DND-41 (cell line): ENCODE measurements at regions not wholly inside any gene's neighbourhood (a gene's known extent, or its start where the extent isn't known, plus 50 kb on each side); places are given as distances from the start of the nearest gene placed in this dataset.

Experiments
- ATAC-seq: fragments of 200-7000 bp; cut with Tn5 transposase; 3 replicates; pipeline ENCODE4 v1.9.1; 2021; ENCODE audit warnings: low read depth; ENCODE audit not compliant: insufficient read depth
- DNase-seq: peaks from one replicate; pipeline ENCODE4 v3.0.0-alpha.2; 2020
- H2AFZ ChIP-seq: 2 replicates; pipeline ENCODE4 v1.6.0; 2012; ENCODE audit warnings: low read depth, low read length
- H3K27ac ChIP-seq: 2 replicates; pipeline ENCODE4 v1.5.1; 2012; ENCODE audit warnings: low read length, inconsistent platforms
- H3K27me3 ChIP-seq: fragments of 200-600 bp; sonication (generic); 2 replicates; pipeline ENCODE4 v1.6.0; 2012; ENCODE audit warnings: low read length, mild to moderate bottlenecking, inconsistent platforms; ENCODE audit not compliant: insufficient read depth, poor library complexity
- H3K36me3 ChIP-seq: 2 replicates; pipeline ENCODE4 v1.5.1; 2012; ENCODE audit warnings: low read length, inconsistent platforms; ENCODE audit not compliant: insufficient read depth
- H3K4me1 ChIP-seq: 2 replicates; pipeline ENCODE4 v1.5.1; 2012; ENCODE audit warnings: mild to moderate bottlenecking, low read length; ENCODE audit not compliant: insufficient read depth
- H3K4me2 ChIP-seq: 2 replicates; pipeline ENCODE4 v1.6.0; 2012; ENCODE audit warnings: mild to moderate bottlenecking, moderate library complexity, low read length, inconsistent platforms; ENCODE audit not compliant: insufficient read depth
- H3K4me3 ChIP-seq, 2 experiments: fragments of 200-600 bp in 1 of 2; shearing (Covaris generic) in 1 of 2; 2 replicates each; pipeline ENCODE4 v1.5.1; 2012 to 2016; ENCODE audit warnings: inconsistent platforms in 2 of 2, low read length in 2 of 2, mild to moderate bottlenecking in 2 of 2, low read depth in 1 of 2, moderate library complexity in 1 of 2
- H3K79me2 ChIP-seq: 2 replicates; pipeline ENCODE4 v1.6.0; 2012; ENCODE audit warnings: low read length, inconsistent platforms; ENCODE audit not compliant: insufficient read depth
- H3K9ac ChIP-seq: 2 replicates; pipeline ENCODE4 v1.6.0; 2012; ENCODE audit warnings: low read depth, mild to moderate bottlenecking, inconsistent platforms, low read length, moderate library complexity
- H3K9me3 ChIP-seq: 2 replicates; pipeline ENCODE4 v1.5.1; 2012; ENCODE audit warnings: low read length, moderate library complexity, mild to moderate bottlenecking, inconsistent platforms; ENCODE audit not compliant: insufficient read depth, severe bottlenecking
- H4K20me1 ChIP-seq: 2 replicates; pipeline ENCODE4 v1.6.0; 2012; ENCODE audit warnings: low read length; ENCODE audit not compliant: insufficient read depth
- EZH2 ChIP-seq: IDR thresholded peaks from 3 replicates; pipeline ENCODE4 v1.6.1; 2012; ENCODE audit warnings: borderline replicate concordance, low read depth, mild to moderate bottlenecking, moderate library complexity, low read length, inconsistent platforms; ENCODE audit not compliant: severe bottlenecking
- TF ChIP-seq, protein P1 (sequence below): IDR thresholded peaks from 2 replicates; pipeline ENCODE4 v1.5.1; 2012; ENCODE audit warnings: borderline replicate concordance, low read length, moderate library complexity, mild to moderate bottlenecking; ENCODE audit not compliant: poor library complexity, severe bottlenecking; ENCODE audit errors: extremely low read depth

DNA sequence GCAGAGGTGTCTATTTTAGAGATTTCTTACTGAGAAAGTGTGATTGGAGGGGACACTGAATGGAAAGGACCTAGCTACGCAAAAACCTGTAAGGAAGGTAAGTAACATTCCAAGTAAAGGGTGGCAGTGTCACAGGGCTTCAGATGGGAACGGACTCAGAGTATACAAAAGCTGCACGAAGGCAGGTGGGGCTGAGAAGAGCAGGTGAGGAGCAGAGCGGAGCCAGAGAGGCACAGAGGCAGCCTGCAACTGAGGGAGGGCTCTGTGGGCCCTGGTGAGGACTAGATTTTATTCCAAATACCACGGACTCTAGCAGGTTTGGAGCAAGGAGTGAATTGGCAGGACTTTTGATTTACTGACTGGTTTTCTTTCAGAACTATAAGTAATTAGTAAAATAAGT is 331.3 kb upstream of the PKDCC start:
- Histone ChIP-seq H4K20me1 (no peaks in the 10 kb centered on the region), H3K9ac (no peak overlapping the region), H3K4me2 (no peak overlapping the region), H3K4me1 (peaks cover 20% of the 10 kb centered on the region), H3K4me3 (no peak overlapping the region), H3K27ac (no peak overlapping the region), H3K36me3 (no peaks in the 10 kb centered on the region), H3K79me2 (no peaks in the 10 kb centered on the region), H2AFZ (no peak overlapping the region), H3K9me3 (no peaks in the 10 kb centered on the region), H3K27me3 (no peaks in the 10 kb centered on the region)
- ATAC-seq = no peak
- no peak for TF ChIP-seq EZH2
- TF ChIP-seq, protein P1, sequence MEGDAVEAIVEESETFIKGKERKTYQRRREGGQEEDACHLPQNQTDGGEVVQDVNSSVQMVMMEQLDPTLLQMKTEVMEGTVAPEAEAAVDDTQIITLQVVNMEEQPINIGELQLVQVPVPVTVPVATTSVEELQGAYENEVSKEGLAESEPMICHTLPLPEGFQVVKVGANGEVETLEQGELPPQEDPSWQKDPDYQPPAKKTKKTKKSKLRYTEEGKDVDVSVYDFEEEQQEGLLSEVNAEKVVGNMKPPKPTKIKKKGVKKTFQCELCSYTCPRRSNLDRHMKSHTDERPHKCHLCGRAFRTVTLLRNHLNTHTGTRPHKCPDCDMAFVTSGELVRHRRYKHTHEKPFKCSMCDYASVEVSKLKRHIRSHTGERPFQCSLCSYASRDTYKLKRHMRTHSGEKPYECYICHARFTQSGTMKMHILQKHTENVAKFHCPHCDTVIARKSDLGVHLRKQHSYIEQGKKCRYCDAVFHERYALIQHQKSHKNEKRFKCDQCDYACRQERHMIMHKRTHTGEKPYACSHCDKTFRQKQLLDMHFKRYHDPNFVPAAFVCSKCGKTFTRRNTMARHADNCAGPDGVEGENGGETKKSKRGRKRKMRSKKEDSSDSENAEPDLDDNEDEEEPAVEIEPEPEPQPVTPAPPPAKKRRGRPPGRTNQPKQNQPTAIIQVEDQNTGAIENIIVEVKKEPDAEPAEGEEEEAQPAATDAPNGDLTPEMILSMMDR = no peak
- no peak for DNase-seq

DNA sequence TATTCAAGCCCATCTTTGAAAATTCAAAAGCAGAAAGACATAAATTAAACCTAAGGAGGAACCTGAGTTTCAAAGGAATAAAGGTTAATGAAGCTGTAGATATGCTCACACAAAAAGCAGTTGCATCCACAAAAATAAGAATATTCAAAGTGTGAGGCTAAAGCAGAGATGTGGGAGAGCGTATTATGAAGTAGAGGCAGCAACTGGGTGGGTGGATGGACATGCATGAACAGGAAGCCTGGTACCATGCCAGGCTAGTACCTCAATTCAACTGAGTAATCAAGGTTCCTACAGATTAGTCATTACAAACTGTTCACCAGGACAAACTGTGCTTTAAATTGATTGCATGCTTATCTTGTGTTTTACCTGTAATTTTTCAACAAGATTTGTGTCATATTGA is 330.0 kb upstream of the PKDCC start:
- H2AFZ ChIP-seq = no peak overlapping the region
- H3K9me3 ChIP-seq = no peaks in the 10 kb centered on the region
- TF ChIP-seq, protein P1 = no peak
- no peak for TF ChIP-seq EZH2
- H3K27ac ChIP-seq = no peak overlapping the region
- H3K4me1 ChIP-seq = peaks cover 20% of the 10 kb centered on the region
- H4K20me1 ChIP-seq = no peaks in the 10 kb centered on the region
- H3K4me2 ChIP-seq = no peak overlapping the region
- DNase-seq (no peak), ATAC-seq (no peak)
- H3K4me3 ChIP-seq = no peak overlapping the region
- H3K9ac ChIP-seq = no peak overlapping the region
- H3K36me3 ChIP-seq = no peaks in the 10 kb centered on the region
- no peaks in the 10 kb centered on the region for H3K79me2 ChIP-seq
- H3K27me3 ChIP-seq = no peaks in the 10 kb centered on the region

- no peak for ATAC-seq
- no peak overlapping the region for H2AFZ ChIP-seq
- H4K20me1 ChIP-seq = no peaks in the 10 kb centered on the region
- H3K27me3 ChIP-seq = no peaks in the 10 kb centered on the region
- peaks cover 20% of the 10 kb centered on the region for H3K4me1 ChIP-seq
- TF ChIP-seq, protein P1 = no peak
- TF ChIP-seq EZH2 = no peak
- H3K4me3 ChIP-seq = no peak overlapping the region
- H3K4me2 ChIP-seq = no peak overlapping the region
- H3K36me3 ChIP-seq = no peaks in the 10 kb centered on the region
- no peaks in the 10 kb centered on the region for H3K79me2 ChIP-seq
- no peak for DNase-seq
- H3K27ac ChIP-seq = no peak overlapping the region
- no peaks in the 10 kb centered on the region for H3K9me3 ChIP-seq
- no peak overlapping the region for H3K9ac ChIP-seq
These were observed 329.1 kb upstream of the PKDCC start for GRCh38 chr2:41718705-41719104.

GRCh38 chr2:41719756-41720155 is 328.1 kb upstream of the PKDCC start:
- H3K27me3 ChIP-seq = no peaks in the 10 kb centered on the region
- TF ChIP-seq, protein P1 = no peak
- no peak for TF ChIP-seq EZH2
- H3K4me2 ChIP-seq = no peak overlapping the region
- H3K9ac ChIP-seq = no peak overlapping the region
- no peaks in the 10 kb centered on the region for H3K9me3 ChIP-seq
- H3K4me3 ChIP-seq = no peak overlapping the region
- ATAC-seq = no peak
- H3K27ac ChIP-seq = peak overlapping the region; percentile 37; the same call in 1 of the 2 replicates
- H4K20me1 ChIP-seq = no peaks in the 10 kb centered on the region
- H3K4me1 ChIP-seq = peaks cover 20% of the 10 kb centered on the region
- H2AFZ ChIP-seq = peak overlapping the region; percentile 67
- H3K79me2 ChIP-seq = no peaks in the 10 kb centered on the region
- DNase-seq = no peak
- H3K36me3 ChIP-seq = no peaks in the 10 kb centered on the region
